Kidney (tissue), 13 donors: ENCODE measurements at regions not wholly inside any gene's neighbourhood (a gene's known extent, or its start where the extent isn't known, plus 50 kb on each side); places are given as distances from the start of the nearest gene placed in this dataset.

ENCODE experiments used
- DNase-seq, 5 donors: peaks; one replicate each; pipeline ENCODE4 v3.0.0-alpha.2; 2013 to 2020
- FAIRE-seq: peaks from 2 replicates; lab custom pipeline; 2012; peaks lifted over from hg19 to GRCh38; lab: Jason Lieb, UNC
- H3K27ac ChIP-seq, 2 donors: one replicate each; pipeline ENCODE4 v1.7.0; 2013; ENCODE audit warnings: low read depth in 2 of 2, low read length in 2 of 2, inconsistent platforms in 1 of 2
- H3K27me3 ChIP-seq: one replicate; pipeline ENCODE4 v1.7.1; 2013; ENCODE audit warnings: low read length, inconsistent platforms; ENCODE audit not compliant: control insufficient read depth, insufficient read depth
- H3K36me3 ChIP-seq, 3 donors: one replicate each; pipeline versions ENCODE4 v1.7.0 to v1.7.1; 2013; ENCODE audit warnings: low read length in 3 of 3, control low read depth in 1 of 3, inconsistent platforms in 1 of 3; ENCODE audit not compliant: insufficient read depth in 3 of 3, control insufficient read depth in 2 of 3
- H3K4me1 ChIP-seq, 3 donors: one replicate each; pipeline versions ENCODE4 v1.7.0 to v1.7.1; 2013; ENCODE audit warnings: low read length in 3 of 3, inconsistent platforms in 1 of 3, low read depth in 1 of 3; ENCODE audit not compliant: control insufficient read depth in 2 of 3, insufficient read depth in 2 of 3
- H3K4me3 ChIP-seq, 3 donors: one replicate each; pipeline versions ENCODE4 v1.7.0 to v1.8.1; 2013; ENCODE audit warnings: low read length in 3 of 3, control low read depth in 1 of 3, inconsistent platforms in 1 of 3
- H3K9ac ChIP-seq, 3 donors: one replicate each; pipeline versions ENCODE4 v1.7.0 to v1.7.1; 2013; ENCODE audit warnings: low read length in 3 of 3, control low read depth in 1 of 3, inconsistent platforms in 1 of 3
- H3K9me3 ChIP-seq, 3 donors: one replicate each; pipeline versions ENCODE4 v1.7.0 to v1.7.1; 2013; ENCODE audit warnings: low read length in 3 of 3, control low read depth in 1 of 3, inconsistent platforms in 1 of 3; ENCODE audit not compliant: control insufficient read depth in 2 of 3, insufficient read depth in 1 of 3
- CTCF ChIP-seq: IDR thresholded peaks from 3 replicates; pipeline ENCODE4 v1.5.1; 2012; ENCODE audit warnings: mild to moderate bottlenecking, moderate library complexity, borderline replicate concordance; ENCODE audit not compliant: insufficient read depth; ENCODE audit errors: extremely low read depth
- intact Hi-C: fragments of 100-400 bp; cut with DNase I; formaldehyde crosslinking; loops from one replicate; pipeline ENCODE4 v1.11.1; 2022
- donor health status: control.
- donor health status: control.
- donor health status: control.
- donor health status: control.
- donor health status: control.
- donor health status: DM: yes; HTN: yes; CAD: no.
- donor health status: Normal renal cell carcinoma (clear cell type).

GRCh38 chr2:107202962-107203591, 317.1 kb upstream of the ST6GAL2 start:
- DNase-seq: no peak
- TF ChIP-seq CTCF: no peak

GRCh38 chr2:107215401-107216350, 329.7 kb upstream of the ST6GAL2 start:
- Histone ChIP-seq H3K27ac (no peak overlapping the region), H3K9ac (no peak overlapping the region), H3K4me1 (no peaks in the 10 kb centered on the region), H3K27me3 (no peaks in the 10 kb centered on the region), H3K9me3 (no peaks in the 10 kb centered on the region), H3K4me3 (no peak overlapping the region), H3K36me3 (no peaks in the 10 kb centered on the region)
- FAIRE-seq (no peak), DNase-seq (no peak)
- TF ChIP-seq CTCF: no peak
- intact Hi-C loops: no loop called here

More at GRCh38 chr2:107202962-107203591, 317.1 kb upstream of the ST6GAL2 start:
- no peak overlapping the region for H3K4me3 ChIP-seq
- H3K9me3 ChIP-seq: no peaks in the 10 kb centered on the region
- H3K9ac ChIP-seq: no peak overlapping the region
- intact Hi-C loops: no loop called here
- FAIRE-seq: no peak
- H3K36me3 ChIP-seq: no peaks in the 10 kb centered on the region
- H3K27ac ChIP-seq: no peak overlapping the region
- H3K27me3 ChIP-seq: no peaks in the 10 kb centered on the region
- H3K4me1 ChIP-seq: no peaks in the 10 kb centered on the region

GRCh38 chr2:107218208-107218607, 332.2 kb upstream of the ST6GAL2 start:
- no peak for FAIRE-seq
- DNase-seq: no peak
- Histone ChIP-seq H3K4me3 (no peak overlapping the region), H3K27me3 (no peaks in the 10 kb centered on the region), H3K9me3 (no peaks in the 10 kb centered on the region), H3K27ac (no peak overlapping the region), H3K9ac (no peak overlapping the region), H3K36me3 (no peaks in the 10 kb centered on the region), H3K4me1 (no peaks in the 10 kb centered on the region)
- intact Hi-C loops: no loop called here
- no peak for TF ChIP-seq CTCF
